RCC 7860 (cell line): ENCODE measurements at regions not wholly inside any gene's neighbourhood (a gene's known extent, or its start where the extent isn't known, plus 50 kb on each side); places are given as distances from the start of the nearest gene placed in this dataset.

ENCODE experiments used
- DNase-seq: peaks from one replicate; pipeline ENCODE4 v3.0.0-alpha.2; 2015; ENCODE audit warnings: low spot score
- FAIRE-seq: peaks from 2 replicates; lab custom pipeline; 2012; peaks lifted over from hg19 to GRCh38; lab: Jason Lieb, UNC

GRCh38 chr14:98773814-98774213, 498.2 kb downstream of the BCL11B start:
- FAIRE-seq: no peak

DNA sequence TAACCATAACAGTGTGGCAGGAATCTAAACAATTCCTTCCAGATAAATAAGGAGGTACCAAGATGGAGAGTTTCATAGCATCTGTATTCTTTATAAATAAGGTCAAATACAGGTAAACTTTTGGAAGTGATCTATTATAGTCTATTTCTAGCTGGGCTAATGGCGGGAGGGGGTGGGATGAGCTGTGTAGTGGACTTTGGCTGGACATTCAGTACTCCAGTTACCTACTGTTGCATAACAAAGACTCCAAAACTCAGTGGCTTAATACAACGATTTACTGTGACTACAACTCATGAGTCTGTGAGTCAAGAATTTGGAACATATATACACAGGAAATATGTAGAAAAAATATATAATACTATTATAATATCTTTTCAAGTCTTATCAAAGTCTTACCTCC, 496.1 kb downstream of the BCL11B start:
- no peak for DNase-seq
- no peak for FAIRE-seq

More at GRCh38 chr14:98773814-98774213, 498.2 kb downstream of the BCL11B start:
- no peak for DNase-seq

DNA sequence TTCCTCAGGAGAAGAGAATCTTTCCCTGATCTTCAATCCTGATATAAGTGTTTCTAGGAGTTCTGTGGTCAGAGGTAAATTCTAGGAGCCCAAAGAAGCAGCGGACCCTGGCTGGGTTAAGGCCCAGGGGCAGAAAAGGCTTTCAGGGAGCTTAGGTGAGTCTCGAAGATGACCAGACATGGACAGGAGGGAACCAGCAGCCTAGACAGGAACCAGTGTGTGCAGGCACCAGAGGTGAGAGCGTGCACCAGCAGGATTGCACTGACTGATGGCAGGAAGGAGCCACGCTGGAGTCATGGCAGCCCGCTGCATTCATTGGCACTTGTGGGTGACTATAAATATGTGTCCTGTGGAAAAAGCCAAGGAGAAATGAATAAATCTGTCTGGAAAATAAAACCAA, 489.9 kb downstream of the BCL11B start:
- DNase-seq (no peak), FAIRE-seq (no peak)

GRCh38 chr14:98785578-98785977, 486.4 kb downstream of the BCL11B start:
- DNase-seq (no peak), FAIRE-seq (no peak)

- no peak for FAIRE-seq
- DNase-seq: no peak
These were observed 485.5 kb downstream of the BCL11B start for GRCh38 chr14:98786456-98786855.

DNA sequence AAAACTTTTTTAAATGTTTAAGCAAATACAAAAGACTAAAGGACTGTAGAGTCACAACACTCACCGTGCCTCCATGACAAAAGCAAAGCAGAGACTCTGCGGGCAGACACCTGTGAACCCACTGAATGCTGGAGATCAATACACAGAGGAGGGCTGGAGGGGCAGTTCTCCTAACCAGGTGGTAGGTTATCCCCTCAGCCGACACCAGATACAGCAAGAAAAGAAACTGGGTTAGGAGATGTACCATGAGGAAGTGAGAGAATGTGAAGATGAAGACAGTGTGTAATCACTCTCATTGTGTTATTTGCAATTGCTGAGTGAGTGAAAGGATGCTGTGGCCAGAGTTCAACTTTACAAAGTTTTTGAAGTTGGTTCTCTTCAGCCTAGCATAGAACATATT, 480.3 kb downstream of the BCL11B start:
- no peak for DNase-seq
- no peak for FAIRE-seq

DNA sequence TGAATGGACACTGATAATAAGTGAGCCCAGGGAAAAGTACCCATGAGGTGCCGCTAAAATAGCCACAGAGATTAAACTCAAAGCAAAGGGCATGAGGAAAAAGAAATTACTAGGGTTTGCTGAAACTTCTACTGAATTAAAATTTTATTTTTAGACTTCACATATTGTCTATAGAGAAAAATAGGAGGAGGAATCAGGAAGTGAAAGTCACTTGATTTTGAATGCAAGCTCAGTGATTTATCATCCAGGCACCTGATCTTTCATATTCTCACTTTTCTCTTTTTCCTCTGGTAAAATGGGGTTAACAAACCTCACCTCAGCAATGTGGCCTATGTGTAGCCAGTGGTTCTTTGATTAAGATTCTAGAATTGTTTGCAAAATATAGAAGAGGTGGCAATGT, 479.8 kb downstream of the BCL11B start:
- FAIRE-seq (no peak), DNase-seq (no peak)

DNA sequence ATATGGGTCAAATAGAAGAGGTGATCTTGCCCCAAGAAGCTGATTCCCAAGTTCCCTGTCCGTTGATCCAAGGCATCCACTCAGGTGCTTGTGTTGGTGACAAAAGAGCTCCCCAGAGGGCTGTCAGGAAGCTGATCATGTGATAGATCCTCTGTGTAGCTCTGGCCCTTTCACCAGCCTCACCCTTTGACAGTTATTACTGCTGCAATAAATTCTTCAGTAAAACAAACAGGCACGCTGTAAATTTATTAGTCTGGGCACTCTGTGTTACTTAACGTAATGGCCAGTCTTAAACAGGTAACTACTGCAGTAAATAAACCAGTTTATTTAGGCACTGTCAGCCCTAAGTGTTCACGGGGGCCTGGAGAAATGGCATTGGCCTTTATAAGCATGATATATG, 473.9 kb downstream of the BCL11B start:
- no peak for DNase-seq
- FAIRE-seq: no peak

DNA sequence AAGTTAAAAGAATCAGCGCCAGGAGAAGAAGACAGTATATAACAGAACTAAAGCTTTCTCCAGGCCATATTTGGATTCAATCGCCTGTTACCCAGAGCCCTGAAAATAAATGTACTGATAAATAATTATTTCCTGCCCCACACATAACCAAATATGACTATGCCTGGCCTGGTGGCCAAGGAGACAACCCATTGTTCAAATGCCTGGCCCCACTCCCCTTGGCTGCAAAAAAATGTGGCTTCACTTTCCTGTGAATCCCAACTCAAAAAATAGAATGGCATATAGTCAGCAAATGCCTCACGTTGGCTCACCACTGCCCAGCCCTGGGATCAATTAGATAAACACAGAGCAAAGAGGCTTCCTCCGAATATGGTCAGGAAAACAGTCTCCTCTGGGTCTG, 472.1 kb downstream of the BCL11B start:
- no peak for DNase-seq
- no peak for FAIRE-seq

GRCh38 chr14:98802044-98802443, 470.0 kb downstream of the BCL11B start:
- no peak for FAIRE-seq
- DNase-seq: no peak

GRCh38 chr14:98803196-98803595, 468.8 kb downstream of the BCL11B start:
- FAIRE-seq: no peak
- DNase-seq: no peak

GRCh38 chr14:98808494-98809407, 463.2 kb downstream of the BCL11B start:
- DNase-seq: no peak
- no peak for FAIRE-seq

DNA sequence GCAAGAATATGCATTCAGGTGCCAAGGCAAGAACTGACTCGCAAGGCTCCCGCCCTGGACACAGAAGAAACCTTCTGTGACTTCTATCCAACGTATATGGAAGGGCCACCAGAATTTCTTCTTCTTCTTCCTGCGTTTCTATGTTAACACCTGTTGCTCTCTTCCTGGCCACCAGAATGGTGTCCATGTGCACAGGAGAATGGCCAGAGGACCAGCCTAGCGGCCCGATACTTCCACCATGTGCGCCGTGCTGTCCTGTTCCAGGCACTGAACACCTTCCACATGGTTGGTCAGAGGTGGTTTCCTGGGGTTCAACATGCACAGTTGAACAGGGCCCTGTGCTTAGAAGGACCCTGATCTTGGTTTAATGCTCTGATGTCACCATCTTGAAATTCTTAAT, 455.8 kb downstream of the BCL11B start:
- DNase-seq (no peak), FAIRE-seq (no peak)

GRCh38 chr14:98816720-98817119, 455.3 kb downstream of the BCL11B start:
- FAIRE-seq (no peak), DNase-seq (no peak)

- FAIRE-seq: no peak
- DNase-seq: no peak
These were observed 452.7 kb downstream of the BCL11B start for GRCh38 chr14:98819132-98819866.

DNA sequence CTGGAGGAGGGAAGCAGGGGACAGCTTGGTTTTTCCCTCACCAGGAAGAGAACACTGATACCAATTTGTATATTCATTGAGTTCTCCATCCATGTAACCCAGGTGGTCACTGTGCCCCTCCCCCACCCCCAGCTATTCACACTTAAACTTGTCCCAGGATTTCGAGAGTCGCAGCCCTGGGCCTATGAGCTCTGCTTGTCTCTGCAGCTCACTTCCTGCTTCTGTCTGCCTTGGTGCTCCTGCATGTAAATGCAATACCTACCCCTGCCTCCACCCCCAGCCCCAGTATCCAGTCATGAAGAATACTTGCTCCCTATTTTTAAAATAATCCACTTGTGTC, 452.2 kb downstream of the BCL11B start:
- FAIRE-seq (no peak), DNase-seq (no peak)

- FAIRE-seq (no peak), DNase-seq (no peak)
These were observed 449.1 kb downstream of the BCL11B start for GRCh38 chr14:98822917-98823316.

GRCh38 chr14:98826618-98827017, 445.4 kb downstream of the BCL11B start:
- no peak for DNase-seq
- FAIRE-seq: no peak

- DNase-seq: no peak
- no peak for FAIRE-seq
These were observed 437.9 kb downstream of the BCL11B start for GRCh38 chr14:98834119-98834518.

DNA sequence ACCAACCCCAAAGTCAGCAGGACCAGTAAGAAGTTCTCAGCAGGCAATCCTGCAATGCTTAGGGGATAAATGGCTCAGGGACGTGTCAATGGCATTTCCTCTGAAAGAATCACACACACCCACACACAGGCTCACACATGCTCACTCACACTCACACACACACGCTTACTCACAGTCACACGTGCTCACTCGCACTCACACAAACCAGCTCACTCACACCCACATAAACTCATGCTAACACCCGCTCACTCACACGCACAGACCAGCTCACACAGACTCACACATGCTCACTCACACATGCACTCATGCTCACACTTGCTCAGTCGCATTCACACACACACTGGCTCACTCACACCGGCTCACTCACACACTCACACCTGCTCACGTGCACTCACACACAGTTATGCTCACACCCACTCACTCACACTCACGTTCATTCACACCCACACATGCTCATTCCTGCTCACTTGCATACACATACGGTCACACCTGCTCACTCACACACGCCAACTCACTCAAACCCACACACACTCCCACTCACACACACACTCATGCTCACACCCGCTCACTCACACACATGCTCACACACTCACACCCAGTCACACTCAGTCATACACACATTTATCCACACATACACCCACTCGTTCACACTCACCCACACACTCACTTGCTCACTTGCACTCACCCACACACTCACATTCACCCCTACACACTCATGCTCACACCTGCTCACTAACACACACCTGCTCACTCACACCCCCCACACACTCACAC, 436.8 kb downstream of the BCL11B start:
- DNase-seq (no peak), FAIRE-seq (no peak)

DNA sequence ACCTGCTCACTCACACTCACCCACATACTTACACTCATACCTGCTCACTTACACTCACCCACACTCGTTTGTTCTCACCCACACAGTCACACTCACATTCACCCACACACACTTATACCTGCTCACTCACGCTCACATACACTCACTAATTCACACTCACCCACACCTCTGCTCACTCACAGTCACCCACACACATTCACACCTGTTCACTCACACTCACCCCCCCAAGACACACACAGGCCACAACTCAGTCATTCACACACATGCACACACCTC, 436.2 kb downstream of the BCL11B start:
- FAIRE-seq (no peak), DNase-seq (no peak)

- no peak for FAIRE-seq
- DNase-seq: no peak
These were observed 431.9 kb downstream of the BCL11B start for GRCh38 chr14:98840091-98840490.
